CD4-positive, alpha-beta T cell treated with Interferon gamma for 1 hour (primary cell): ENCODE measurements at regions not wholly inside any gene's neighbourhood (a gene's known extent, or its start where the extent isn't known, plus 50 kb on each side); places are given as distances from the start of the nearest gene placed in this dataset.

Source experiments
- DNase-seq: peaks from one replicate; pipeline ENCODE4 v3.0.0-alpha.2; 2020

DNA sequence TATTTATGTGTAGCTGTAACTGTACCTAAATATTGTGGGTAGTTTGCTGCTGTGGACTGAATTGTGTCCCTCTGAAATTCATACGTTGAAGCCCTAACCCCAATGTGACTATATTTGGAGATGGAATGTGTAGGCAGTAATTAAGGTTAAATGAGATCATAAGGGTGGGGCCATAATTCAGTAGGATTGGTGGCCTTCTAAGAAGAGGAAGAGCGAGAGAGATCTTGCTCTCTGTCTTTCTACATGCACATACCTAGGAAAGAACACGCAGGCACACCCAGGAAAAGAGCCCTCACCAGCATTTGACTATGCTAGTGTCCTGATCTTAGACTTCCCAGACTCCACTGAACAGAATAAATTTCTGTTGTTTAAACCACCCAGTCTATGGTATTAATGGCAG is 67.6 kb upstream of the CFAP20DC start:
- DNase-seq = no peak

DNA sequence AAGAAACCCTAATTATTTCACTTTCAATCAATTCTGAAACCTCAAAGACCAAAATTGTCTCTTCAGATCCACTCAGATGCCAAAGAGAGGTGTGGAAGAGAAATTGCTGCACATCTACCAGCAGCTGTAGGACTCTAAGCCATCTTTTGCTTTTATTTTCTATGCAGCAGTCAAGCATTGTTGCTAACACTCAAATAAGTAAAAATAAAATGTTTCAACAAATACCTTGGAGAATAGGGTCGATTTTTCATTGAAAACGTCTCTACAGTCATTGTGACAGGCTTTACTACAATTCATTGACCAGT is 66.4 kb upstream of the CFAP20DC start:
- no peak for DNase-seq

DNA sequence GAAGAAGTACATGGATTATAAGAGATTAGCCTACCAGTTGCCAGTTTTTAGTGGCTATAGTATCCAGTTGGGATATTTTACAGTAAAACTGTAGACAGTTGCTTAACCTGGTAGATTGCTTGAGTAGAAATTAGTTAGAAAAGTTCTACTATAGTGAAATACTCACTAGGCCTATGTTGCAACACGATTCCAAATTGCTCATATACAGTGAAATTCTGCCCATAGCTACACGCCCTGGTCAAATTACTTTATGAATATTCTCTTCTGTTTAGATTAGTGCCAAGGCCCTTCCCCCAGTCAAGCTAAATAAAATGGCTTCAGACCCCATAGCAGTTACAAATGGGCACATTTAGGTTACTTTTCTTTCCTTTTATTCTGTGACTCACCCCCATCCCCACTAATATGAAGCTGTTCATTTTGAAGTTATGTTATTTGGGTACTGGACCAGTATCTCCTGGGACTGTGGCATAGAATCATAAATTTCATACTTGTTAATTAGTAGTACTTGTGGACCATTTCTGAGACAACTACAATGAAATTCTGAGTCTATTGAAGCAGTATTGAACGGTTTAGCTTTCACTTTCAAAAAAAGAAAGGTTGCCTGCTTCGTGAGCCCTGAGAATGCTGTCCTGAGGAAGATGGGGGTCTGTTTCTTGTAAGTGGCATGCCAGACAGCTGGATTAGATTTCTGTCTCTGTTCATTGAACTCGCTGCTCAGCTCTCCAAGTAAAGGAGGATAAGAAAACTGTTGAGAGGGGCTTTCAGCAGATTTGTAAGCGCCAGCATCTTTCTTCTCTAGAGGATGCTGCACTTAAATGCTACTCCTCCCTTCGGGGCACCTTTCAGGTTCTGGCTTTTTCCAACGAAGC is 65.8 kb upstream of the CFAP20DC start:
- no peak for DNase-seq

DNA sequence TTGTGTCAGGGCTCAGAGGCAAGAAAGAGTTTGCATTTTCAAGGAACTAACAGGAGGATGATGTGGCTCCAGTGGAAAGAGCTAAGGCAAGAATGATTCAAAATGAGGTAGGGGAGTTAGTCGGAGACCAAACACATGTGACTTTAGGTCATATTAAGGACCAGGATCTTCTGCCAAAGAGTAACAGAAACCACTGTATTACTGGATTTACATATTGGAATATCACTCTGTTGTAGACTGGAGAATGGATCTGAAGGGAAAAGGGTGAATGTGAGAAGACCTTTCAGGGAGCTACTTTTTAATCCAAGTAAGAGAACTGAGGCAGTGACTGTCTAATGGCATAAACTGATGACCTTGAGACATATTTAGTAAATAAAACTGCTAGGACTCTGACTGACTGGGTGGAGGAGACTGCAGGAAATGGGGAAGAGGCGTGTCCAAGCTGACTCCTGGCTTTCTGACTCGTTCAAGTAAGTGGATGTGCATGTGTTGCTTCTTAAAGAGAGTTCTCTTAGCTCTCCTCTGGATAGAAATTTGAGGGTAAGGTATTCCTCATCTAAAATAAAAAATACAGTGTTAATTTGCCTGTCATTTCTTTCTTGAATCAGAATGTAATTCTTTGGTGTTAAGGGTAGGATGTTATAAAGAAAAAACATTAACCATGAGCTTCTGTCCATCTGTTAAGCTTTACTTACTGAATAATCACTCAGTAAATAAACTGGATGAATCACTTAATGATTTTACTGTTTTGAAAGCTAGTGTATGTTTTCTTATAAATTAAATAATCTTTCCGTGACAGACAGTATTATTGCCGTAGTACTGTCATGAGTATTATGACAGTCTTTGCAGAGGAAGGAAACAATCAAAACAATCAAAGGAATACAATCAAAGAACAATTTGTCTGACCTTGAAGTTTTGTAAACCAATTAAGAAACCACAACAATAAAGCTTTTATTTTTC is 58.3 kb upstream of the CFAP20DC start:
- no peak for DNase-seq

DNA sequence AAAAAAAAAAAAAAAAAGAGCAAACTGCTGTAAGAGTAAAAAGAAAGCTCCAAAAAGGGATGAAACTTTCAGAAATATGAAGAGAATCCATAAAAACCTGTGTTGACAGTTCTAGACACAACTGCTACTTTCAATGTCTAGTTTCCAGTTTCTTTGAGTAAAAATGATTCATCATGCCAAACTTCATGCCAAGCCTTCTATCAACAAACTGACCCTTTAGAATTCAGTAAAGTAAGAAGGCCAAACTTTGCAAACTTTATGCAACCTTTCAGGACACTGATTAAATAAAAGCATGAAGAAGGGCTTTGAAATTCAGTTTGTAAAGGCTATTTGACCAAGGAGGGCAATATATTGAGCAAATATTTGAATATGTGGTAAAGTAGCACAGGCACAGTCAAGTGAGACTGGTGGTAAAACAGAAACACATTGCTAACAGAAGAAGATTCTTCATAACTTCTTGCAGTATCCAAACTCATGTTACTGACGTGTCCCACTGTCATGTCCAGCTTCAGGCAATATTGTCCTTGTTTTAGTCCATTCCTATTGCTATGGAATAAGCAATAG is 56.3 kb upstream of the CFAP20DC start:
- no peak for DNase-seq

DNA sequence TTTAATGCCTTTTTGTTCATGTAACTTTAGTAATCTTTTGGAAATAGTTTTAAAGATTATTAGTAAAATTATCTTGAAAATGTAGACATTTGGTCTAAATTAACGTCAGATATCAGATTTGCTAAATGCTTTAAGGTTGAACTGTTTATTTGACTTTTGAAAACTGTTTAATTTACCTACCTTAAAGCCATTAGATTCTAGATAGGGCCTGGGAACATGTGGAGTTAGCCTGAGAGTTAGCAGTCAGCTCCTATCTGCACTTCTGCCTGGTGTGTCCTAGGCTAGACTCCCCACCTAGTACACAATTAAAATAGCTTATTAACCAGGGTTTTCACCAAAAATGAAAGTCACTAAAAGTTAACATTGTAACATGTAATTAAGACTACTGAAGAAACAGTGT is 53.7 kb upstream of the CFAP20DC start:
- no peak for DNase-seq

DNA sequence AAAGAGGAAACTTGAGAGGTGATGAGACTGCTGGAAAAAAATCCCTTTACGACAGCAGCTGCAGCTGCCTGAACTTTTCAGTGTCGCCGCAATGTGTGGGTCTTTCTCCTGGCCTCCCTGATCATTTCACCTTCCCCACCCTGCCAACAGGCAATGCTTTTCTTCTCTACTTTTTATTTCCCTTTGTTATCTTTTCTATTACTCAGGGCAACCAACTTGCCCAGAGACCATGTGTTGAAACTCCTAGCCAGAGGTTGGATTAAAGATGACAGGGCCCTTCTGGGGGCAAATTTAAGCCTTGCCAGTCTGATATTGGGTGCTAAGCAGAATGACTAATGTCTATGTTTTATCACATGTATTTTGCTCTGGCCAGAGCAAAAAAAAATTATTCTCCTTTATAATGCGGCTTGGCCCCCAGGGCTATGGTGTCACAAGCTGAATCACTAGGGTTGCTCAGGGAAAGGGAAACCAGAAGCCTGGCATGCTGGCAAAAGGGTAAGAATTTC is 51.5 kb upstream of the CFAP20DC start:
- DNase-seq = no peak
